CD1c-positive myeloid dendritic cell (primary cell): ENCODE measurements at regions not wholly inside any gene's neighbourhood (a gene's known extent, or its start where the extent isn't known, plus 50 kb on each side); places are given as distances from the start of the nearest gene placed in this dataset.

ENCODE experiments used
- DNase-seq: peaks from one replicate; pipeline ENCODE4 v3.0.0-alpha.2; 2016; ENCODE audit errors: extremely low spot score

DNA sequence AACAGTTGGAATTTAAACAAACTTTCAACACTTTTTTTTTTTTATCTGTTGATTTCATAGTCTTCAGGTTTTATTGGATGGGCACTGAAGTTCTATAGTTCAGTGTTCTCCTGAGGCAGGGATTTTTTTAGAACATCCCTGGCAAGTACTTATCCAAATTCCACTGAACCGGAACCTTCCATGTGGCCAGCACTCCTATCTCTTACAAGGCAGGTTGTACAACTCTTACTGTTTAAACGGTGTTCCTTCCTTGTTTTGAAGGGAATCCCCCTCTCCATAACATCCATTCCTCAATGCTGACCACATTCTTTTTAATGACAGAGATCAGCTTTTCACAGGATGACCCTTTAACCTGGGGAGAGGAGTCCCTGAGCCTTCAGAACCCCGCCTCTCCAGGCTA lies 238.9 kb upstream of the CTBP2 start:
- DNase-seq = no peak

DNA sequence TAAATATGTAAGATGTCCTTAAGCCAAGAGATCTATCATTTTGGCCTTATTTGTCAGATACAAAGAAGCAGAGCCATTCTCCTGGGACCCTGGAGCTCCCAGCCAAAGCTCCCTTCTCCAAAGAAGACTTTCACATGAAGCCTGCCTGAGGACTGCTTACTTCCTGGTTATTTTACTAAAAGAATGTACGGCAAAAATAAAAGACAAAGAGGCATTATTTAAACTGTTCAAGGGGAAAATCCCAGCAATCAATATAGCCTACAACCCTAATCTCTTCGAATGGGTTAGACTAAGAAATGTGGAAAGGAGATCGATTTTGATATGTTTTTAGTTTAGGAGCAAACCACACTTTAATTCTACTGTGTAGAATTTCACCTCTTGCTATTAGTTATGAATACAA lies 237.9 kb upstream of the CTBP2 start:
- no peak for DNase-seq

DNA sequence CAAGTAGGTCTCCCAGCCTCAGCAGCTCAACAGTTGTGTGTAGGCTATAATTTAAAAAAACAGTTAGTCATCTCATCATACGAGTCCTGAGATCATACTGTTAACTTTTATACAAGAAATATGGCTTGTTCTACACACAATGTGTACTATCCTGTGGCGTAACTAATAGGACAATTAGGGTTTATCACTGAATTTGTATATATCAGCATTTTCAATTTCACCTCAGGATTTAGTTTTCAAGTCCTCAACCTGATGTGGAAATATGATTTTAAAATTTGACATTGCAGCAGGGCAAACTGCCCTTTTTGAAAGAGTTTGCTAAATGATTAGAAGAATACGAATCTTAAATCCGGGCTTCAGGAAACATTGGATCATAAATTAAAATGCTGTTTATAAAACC lies 237.2 kb upstream of the CTBP2 start:
- no peak for DNase-seq

DNA sequence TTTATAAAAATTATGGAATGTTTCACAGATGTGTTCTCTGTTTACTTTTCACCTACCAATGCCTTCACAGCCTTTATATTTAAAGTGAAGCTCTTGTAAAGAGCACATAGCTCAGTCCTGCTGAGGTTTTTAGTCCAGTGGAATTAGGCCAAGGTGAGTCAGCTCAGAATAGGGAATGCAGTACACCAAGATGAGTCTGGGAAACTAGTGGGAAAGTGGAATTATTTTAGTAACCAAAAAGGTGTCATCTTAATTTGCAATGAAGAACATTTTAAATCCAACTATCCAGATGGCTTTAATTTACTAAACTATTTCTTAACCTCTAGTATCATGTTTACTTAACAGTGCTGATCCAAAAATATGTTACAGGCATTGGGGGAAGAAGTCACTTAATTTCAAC lies 236.3 kb upstream of the CTBP2 start:
- DNase-seq = no peak

DNA sequence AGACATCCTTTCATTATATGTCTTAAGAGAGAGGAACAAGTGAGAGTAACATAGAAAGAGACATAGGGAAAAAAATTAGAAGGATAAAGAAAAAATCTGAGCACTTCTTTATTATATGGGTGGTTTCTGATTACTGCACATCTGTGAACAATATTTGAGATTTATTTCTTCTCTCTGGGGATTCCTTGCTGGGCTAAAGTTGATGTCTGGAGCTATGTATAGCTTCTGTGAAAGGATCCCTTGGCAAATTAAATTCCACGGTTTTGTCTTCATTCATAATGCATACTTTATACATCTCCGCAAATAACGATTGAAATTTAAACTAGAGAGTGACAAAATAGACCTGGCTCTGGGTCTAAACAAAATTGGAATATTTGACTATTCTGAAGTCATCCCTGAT lies 232.2 kb upstream of the CTBP2 start:
- DNase-seq = no peak

DNA sequence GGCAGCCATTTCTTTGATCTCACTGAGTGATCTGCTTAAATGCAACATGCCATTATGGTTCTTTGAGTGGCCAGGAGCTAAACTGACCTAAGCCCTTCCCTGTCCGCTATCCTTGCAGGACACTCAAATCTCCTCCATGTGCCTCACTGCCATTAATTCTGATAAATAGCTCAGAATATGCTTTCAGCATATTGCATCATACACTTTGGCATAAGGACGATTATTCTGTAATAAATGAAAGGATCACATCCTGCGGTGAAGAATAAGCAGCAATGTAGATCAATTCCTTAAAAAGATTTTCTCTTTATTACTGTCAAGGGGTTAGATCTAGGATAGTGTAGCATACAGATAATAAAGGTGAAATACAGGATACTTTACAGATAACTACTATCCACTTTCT lies 231.8 kb upstream of the CTBP2 start:
- DNase-seq = no peak

DNA sequence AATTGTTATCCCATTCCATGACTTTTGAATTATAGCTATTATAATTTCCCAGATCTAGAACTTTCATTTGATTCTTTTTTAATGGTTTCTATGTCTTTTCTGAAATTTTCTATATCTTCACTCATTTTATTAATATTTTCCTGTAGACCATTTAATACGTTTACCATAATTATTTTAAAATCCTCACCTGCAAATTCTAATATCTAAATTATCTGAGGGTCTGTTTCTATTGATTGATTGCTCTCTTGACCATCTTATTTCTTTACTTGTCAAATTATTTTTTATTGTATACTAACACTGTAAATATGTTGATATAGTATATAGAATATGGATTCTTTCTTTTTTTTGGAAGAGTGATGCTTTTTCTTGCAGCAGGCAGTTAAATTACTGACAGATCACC lies 229.3 kb upstream of the CTBP2 start:
- no peak for DNase-seq

DNA sequence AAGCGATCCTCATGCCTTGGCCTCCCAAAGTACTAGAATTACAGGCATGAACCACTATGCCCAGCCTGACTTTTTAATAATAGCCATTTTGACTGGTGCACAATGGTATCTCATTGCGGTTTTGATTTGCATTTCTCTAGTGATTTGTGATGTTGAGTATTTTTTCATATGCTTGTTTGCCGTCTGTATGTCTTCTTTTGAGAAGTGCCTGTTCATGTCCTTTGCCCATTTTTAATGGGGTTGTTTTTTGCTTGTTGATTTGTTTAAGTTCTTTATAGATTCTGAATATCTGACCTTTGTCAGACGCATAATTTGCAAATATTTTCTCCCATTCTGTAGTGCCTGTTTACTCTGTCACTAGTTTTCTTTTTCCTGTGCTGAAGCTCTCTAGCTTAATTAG lies 219.2 kb upstream of the CTBP2 start:
- DNase-seq = no peak

DNA sequence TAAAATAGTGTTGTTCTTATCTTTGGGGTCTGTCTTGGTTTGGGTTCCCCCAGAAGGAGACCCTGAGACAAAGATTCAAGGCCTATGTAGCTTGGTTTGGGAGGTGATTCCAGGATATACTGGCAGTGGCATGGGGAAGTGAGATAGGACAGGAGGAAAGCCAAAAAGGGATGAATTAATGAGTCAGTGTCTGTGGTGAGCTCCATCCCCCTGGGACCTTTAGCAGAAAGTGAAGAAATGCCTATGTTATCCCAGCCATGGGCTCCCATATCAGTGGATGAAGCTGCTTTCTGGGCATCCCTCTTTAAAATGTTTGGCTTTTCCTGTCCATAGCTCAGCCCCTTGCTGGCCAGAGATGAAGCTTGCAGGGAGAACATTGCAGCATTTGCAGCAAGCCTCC lies 217.0 kb upstream of the CTBP2 start:
- no peak for DNase-seq

DNA sequence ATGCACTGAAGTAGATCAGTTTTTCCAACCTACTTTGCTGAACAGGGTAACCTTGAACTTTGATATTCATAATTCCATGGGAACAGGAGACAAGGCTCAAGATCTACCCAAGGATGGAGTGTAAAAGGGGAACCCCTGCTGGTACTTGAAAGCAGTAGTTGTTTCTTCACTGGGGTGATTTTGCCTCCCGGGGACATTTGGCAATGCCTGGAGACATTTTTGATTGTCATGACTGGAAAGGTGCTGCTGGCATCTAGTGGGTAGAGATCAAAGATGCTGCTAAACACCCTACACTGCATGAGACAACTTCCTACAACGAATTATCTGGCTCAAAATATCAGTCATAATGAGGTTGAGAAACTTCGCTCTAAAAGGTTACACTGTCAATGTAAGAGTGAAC lies 214.8 kb upstream of the CTBP2 start:
- DNase-seq = no peak

DNA sequence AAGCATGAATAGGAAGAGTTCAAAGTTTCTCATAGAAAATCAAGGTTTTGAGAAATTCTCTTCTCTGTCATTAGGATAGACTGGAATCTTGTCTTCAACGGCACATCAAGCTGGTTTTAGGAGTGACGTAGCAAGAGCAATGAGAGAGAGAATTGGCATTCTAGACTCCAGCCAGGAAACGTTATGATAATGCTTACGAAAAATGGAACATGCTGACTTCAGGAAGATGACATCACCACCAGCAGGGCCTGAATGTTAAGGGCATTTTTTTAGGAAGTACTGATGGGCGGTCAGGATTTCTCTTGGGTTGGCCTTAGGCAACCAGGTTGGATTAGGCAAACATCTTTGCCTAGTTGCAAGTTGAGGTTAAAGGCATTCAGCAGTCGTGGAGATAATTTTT lies 213.2 kb upstream of the CTBP2 start:
- DNase-seq = no peak

DNA sequence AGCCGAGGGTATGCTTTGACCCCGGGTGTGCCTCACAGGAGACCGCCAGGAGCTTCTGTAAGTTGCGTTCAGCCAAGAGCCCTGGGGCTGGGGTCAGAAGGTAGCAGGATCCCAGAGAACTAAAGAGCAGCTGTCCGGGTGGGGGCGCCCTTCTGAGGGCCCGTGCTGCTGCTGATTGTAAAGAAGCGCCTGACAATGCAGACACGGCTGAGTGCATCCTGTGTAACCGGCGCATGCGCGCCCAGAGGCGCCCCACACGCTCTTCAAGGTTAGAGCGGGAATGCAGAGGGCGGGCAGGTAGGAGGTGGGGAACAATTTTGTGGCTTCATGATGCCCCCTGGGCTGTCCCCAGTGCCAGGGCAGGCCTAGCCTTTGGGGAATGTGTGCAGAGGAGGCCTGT lies 210.2 kb upstream of the CTBP2 start:
- DNase-seq = no peak

DNA sequence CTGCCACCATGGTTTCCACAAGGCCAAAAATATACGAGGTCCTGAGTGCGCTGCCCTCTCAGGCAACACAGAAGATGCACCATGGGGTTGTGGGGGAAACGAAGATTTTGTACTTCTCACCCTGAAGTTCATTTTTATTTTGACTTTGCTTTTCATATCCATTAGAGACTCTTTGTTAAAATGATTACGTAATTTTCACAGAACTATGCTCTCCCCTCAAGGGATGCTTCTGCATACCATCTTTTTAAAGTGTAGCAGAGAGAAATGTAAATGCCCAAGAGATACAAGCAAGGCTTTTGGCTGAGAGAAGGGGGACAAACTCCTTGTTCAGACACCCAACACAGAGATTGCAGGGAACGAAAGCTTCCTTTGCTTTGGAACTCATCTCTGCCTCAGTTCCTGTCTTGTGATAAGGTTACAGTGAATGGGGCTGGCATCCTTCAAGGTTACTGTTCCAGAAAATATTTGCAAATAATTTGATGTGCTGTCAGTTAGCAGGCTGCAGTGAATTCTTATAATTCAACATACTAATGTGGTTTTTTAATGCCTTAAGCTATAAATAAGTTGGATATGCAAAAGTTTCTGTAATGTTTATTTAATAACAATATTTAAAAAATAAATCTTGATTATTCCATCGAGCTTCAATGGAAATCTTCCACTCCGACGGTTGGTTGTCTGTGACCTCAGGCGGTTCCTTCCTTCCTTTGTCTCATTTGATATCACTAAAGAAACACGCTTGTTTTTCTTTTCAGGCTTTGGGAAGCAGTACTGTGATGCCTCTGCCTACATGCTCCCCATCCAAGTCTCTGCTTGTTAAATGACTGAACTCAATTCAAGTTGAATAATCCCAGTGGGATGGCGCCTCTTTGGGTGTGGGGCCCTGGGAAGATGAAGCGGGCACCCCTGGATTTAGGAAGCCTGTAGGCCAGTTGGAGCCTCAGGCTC lies 209.3 kb upstream of the CTBP2 start:
- DNase-seq = no peak

DNA sequence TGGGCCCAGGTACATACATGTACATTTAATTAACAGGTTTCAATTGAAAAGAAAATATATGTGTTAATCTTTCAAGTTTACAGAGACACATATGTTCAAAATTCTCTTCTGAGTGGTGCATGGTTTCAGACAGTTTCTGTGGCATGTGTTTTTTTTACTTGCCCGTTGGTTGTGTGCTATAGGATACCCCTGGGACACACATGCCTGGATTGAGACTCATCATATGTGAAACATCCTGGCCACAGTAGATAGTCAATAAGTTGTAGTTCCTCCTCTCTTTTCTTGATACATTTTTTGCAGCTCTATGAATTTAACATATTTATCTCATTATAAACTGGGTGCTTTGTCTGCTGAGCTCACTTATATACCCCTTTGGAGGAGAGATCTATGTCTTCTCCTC lies 207.8 kb upstream of the CTBP2 start:
- DNase-seq = no peak

DNA sequence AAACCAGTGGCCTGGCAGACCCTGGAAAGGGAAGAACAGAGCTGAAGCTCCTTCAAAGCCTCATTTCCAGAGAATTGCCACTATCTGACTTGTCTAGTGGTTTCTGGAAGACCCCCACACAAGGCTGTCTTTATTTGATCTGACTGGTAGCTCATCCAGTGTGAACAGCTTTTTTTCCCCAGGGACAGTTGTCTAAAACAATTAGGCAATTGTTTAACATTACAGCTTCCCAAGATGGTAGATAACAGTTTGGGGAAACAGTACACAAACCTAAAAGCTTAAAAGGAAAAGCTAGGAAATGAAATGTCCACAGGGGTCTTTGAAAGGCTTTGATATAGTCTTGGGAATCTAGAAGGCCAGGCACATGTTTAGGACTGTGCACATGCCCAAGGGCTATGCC lies 203.4 kb upstream of the CTBP2 start:
- DNase-seq = no peak

DNA sequence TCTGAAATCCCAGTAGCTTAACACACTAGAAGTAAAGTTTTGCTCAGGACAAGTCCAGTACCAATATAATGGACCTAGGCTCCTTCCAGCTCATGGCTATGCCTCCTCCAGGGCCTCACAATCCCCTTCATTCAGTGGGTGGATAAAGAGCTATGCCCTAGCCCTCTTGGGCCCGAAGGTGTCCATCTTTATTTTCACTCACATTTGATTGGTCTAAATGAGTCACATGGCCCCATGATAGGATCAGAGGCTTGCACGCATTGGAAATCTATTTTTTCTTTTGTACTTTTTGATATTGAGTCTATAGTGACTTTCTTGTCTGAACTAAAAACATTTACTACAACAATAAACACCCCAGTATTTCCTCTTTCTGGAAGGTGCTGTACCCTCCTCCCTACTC lies 202.6 kb upstream of the CTBP2 start:
- DNase-seq = no peak

DNA sequence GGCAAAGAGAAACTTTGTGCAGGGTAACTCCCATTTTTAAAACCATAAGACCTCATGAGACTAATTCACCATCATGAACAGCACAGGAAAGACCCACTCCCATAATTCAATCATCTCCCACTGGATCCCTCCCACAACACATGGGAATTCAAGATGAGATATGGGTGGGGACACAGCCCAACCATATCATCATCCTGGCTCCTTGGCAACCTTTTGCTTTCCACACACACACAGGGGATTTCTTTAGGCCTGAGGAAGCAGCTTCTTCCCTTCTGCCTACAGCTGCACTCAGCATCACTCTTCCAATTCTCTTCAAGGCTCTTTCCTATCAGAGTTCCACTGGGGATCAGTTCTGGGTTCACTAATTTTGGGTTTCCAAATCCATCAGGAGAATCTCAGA lies 199.0 kb upstream of the CTBP2 start:
- DNase-seq = no peak

DNA sequence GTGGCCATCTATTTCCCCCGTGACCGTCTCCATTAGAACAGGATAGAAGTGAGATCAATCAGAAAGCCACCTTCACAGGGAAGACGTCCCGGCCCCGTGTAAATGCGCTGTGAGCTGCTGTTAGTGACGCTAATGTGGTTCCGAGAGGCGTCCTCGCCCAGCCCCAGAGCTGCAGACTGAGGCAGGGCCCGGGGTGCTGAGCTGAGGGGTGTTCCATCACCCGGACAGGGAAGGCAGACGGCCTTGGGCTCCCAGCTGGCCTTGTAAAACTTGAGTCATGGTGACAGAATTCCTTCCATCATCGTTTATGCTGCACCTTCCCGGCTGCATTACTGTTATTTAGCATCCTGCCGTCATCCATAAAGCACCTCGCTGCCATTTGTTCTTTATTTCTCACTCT lies 195.3 kb upstream of the CTBP2 start:
- DNase-seq = no peak

DNA sequence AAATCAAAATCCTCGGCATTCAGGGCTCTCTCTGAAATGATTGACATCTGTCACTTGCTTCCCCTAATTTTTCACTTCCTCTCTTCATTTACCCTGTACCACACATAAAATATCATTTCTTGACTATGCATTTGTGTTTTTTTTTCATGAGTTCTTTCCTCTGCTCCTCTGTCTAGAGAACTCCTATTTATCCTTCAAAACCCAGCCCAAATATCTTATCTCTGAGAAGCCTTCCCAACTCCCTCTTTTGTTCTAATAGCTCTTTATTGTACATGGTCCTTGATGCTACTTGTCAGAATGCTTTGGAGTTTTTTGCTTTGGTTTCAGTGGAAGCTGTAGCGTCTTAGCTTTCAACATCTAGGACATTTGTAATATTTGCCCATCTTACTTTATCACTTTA lies 190.2 kb upstream of the CTBP2 start:
- no peak for DNase-seq

DNA sequence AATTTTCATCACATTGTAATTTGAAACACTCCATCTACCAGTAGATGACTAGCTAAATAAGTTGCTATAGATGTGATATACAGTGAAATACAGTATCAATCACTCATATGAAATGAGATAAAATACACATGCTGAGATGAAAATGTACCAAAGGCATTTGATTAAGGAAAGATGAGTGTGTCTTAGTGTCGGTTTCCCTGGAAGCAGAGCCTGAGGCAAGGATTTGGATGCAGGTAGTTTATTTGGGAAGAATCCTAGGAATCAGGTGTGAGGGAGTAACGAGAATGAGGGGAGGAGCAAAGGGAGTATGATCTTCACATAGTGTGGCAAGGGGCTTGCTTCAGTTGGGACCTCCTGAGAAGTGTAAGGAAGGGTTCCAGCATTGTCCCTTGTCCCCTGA lies 188.2 kb upstream of the CTBP2 start:
- no peak for DNase-seq

DNA sequence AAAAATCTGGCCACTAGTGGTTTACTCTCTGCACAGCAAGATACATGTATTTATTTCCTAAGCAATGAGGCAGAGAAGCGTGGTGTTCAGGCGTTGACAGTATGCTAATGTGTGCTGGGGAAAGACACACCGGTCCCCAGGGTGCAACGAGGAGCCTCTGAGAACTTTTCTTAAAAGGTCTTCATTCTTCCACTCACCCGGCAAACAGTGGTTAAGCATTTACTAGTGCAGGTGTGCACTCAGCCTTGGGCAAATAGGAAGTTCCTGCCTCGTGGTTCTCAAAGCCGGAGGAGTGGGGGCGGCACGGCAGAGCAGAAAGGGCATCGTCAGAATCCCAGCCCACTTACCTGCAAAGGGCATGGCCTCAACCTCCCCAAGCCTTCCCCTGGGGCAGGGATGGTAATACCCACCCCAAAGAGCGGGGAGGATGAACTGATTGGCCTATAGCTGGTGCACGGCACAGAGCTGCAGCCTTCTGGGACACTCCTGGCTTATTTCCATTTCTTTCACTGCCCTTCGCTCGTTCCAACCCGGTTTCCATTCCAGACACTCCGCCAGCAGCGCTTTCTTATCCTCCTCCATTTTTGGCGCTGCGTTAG lies 184.3 kb upstream of the CTBP2 start:
- no peak for DNase-seq

DNA sequence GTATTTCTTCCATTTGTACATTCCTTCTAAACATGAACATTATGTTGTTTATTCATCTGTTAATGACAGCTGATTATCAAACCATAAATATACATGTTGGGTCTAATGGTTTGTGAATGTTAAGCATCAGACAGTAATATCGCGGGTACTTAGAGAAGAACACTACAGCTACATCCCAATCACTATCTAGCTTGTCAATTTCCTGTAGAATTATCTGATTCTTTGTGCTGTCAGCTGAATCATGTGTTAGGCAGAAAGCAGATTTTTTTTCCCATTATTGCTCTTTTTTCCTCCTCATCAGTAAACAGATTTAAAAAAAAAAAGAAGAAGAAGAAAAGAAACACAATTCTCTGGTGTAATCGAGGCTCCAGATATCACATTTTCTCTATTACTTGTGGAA lies 183.6 kb upstream of the CTBP2 start:
- no peak for DNase-seq

DNA sequence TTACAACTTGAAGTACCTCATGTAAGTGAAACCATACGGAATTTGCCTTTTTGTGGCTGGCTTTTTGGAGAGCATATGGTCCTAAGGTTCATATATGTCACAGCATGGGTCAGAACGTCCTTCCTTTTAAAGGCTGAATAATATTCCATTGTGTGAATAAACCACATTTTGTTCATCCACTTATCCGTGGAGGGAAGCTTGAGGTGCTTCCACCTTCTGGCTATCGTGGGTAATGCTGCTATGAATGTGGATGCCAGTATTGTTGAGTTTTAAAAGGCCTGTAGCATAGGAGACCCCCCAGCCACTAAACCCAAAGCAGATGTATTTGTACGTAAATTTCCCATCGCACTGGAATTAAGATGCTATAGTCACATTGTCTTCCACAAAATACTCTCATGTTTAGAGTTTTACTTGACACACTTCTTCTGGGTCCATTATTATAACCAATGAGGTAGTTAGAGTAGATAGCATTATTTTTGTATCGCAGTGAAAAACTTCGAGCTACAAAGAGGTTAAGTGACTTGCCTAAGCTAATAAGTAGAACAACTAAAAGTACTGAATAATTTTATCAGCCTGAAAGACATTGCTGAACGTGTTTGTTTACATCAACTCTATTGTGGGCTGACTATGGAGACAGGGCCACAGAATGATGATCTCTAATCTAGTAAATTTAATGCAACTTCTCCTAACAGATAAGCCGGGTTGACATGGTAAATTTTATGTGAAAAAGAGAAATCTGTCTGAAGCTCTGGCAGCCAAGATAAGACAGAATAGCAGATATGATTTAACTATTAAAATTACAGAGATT lies 183.0 kb upstream of the CTBP2 start:
- DNase-seq = peak; percentile 30
